ENCODE measurements at regions not wholly inside any gene's neighbourhood (a gene's known extent, or its start where the extent isn't known, plus 50 kb on each side); places are given as distances from the start of the nearest gene placed in this dataset.

- TF ChIP-seq CTCF (IDR thresholded peaks at IDR 0.05): no peak
- TF ChIP-seq POLR2A (IDR thresholded peaks at IDR 0.05): no peak
These were observed 437.4 kb upstream of the SALL3 start for GRCh38 chr18:78542204-78542603.

Measured in vagina (tissue), 2 donors.